Mesenchymal stem cell (in vitro differentiated cells and primary cell): ENCODE measurements at regions not wholly inside any gene's neighbourhood (a gene's known extent, or its start where the extent isn't known, plus 50 kb on each side); places are given as distances from the start of the nearest gene placed in this dataset.

Experiments
- DNase-seq: peaks from one replicate; pipeline ENCODE4 v3.0.0-alpha.2; 2013
- H2AFZ ChIP-seq: one replicate; pipeline ENCODE4 v1.6.1; 2013; ENCODE audit warnings: low read depth, mild to moderate bottlenecking, control low read depth, inconsistent platforms, low read length, moderate library complexity
- H2AK5ac ChIP-seq: 2 replicates; pipeline ENCODE4 v1.6.1; 2013; ENCODE audit warnings: low read length, moderate library complexity, mild to moderate bottlenecking, inconsistent platforms; ENCODE audit not compliant: severe bottlenecking
- H2BK120ac ChIP-seq: one replicate; pipeline ENCODE4 v1.6.1; 2013; ENCODE audit warnings: low read depth, mild to moderate bottlenecking, inconsistent platforms, low read length, moderate library complexity
- H2BK12ac ChIP-seq, 2 experiments: one replicate each; pipeline ENCODE4 v1.6.1; 2013; ENCODE audit warnings: inconsistent platforms in 2 of 2, low read length in 2 of 2, mild to moderate bottlenecking in 2 of 2, moderate library complexity in 2 of 2, control low read depth in 1 of 2
- H2BK15ac ChIP-seq: one replicate; pipeline ENCODE4 v1.6.1; 2013; ENCODE audit warnings: mild to moderate bottlenecking, low read depth, inconsistent platforms; ENCODE audit not compliant: poor library complexity, severe bottlenecking
- H2BK5ac ChIP-seq: 2 replicates; pipeline ENCODE4 v1.6.1; 2013; ENCODE audit warnings: low read depth, mild to moderate bottlenecking, low read length, control low read depth, inconsistent platforms; ENCODE audit not compliant: poor library complexity, severe bottlenecking
- H3K14ac ChIP-seq, 2 experiments: one replicate each; pipeline ENCODE4 v1.6.1; 2013; ENCODE audit warnings: inconsistent platforms in 2 of 2, low read length in 2 of 2, control low read depth in 1 of 2, mild to moderate bottlenecking in 1 of 2, moderate library complexity in 1 of 2
- H3K18ac ChIP-seq, 2 experiments: one replicate each; pipeline ENCODE4 v1.6.1; 2013; ENCODE audit warnings: inconsistent platforms in 2 of 2, low read length in 2 of 2, control low read depth in 1 of 2, low read depth in 1 of 2, mild to moderate bottlenecking in 1 of 2
- H3K23ac ChIP-seq, 2 experiments: one replicate each; pipeline ENCODE4 v1.6.1; 2013; ENCODE audit warnings: inconsistent platforms in 2 of 2, low read length in 2 of 2, mild to moderate bottlenecking in 2 of 2, moderate library complexity in 2 of 2, control low read depth in 1 of 2
- H3K27ac ChIP-seq: 2 replicates; pipeline ENCODE4 v1.5.1; 2013; ENCODE audit warnings: mild to moderate bottlenecking, moderate library complexity, low read length, control low read depth, inconsistent platforms; ENCODE audit not compliant: poor library complexity, severe bottlenecking
- H3K27me3 ChIP-seq, 2 experiments: 2 replicates each; pipeline versions ENCODE4 v1.6.1 to v1.7.0; 2013; ENCODE audit warnings: low read length in 2 of 2, mild to moderate bottlenecking in 2 of 2, moderate library complexity in 2 of 2, control low read depth in 1 of 2, inconsistent platforms in 1 of 2; ENCODE audit not compliant: control insufficient read depth in 1 of 2, insufficient read depth in 1 of 2
- H3K36me3 ChIP-seq, 2 experiments: 2 replicates each; pipeline versions ENCODE4 v1.6.1 to v1.7.0; 2013; ENCODE audit warnings: low read length in 2 of 2, control low read depth in 1 of 2, inconsistent platforms in 1 of 2, low read depth in 1 of 2, mild to moderate bottlenecking in 1 of 2; ENCODE audit not compliant: insufficient read depth in 2 of 2, control insufficient read depth in 1 of 2
- H3K4ac ChIP-seq, 2 experiments: one replicate each; pipeline ENCODE4 v1.6.1; 2013; ENCODE audit warnings: inconsistent platforms in 2 of 2, low read length in 2 of 2, mild to moderate bottlenecking in 2 of 2, moderate library complexity in 2 of 2, control low read depth in 1 of 2, low read depth in 1 of 2
- H3K4me1 ChIP-seq: 2 replicates; pipeline ENCODE4 v1.6.1; 2013; ENCODE audit warnings: low read depth, low read length, control low read depth; ENCODE audit not compliant: control insufficient read depth, insufficient read depth
- H3K4me2 ChIP-seq: 2 replicates; pipeline ENCODE4 v1.6.1; 2013; ENCODE audit warnings: low read length, mild to moderate bottlenecking, inconsistent platforms; ENCODE audit not compliant: poor library complexity, severe bottlenecking
- H3K4me3 ChIP-seq, 2 experiments: 2 replicates each; pipeline versions ENCODE4 v1.5.1 to v1.7.0; 2013; ENCODE audit warnings: low read length in 2 of 2, mild to moderate bottlenecking in 2 of 2, control low read depth in 1 of 2, low read depth in 1 of 2; ENCODE audit not compliant: insufficient read depth in 1 of 2
- H3K79me1 ChIP-seq: replicated peaks from 2 replicates; pipeline ENCODE4 v1.6.1; 2013; ENCODE audit warnings: mild to moderate bottlenecking, control low read depth, low read length, inconsistent platforms; ENCODE audit not compliant: poor library complexity, severe bottlenecking
- H3K9ac ChIP-seq: 2 replicates; pipeline ENCODE4 v1.7.0; 2013; ENCODE audit warnings: mild to moderate bottlenecking, low read length, moderate library complexity
- H3K9me3 ChIP-seq: 2 replicates; pipeline ENCODE4 v1.7.0; 2013; ENCODE audit warnings: mild to moderate bottlenecking, low read length; ENCODE audit not compliant: control insufficient read depth
- H4K8ac ChIP-seq: one replicate; pipeline ENCODE4 v1.6.1; 2013; ENCODE audit warnings: inconsistent platforms, mild to moderate bottlenecking, low read length, moderate library complexity
- H4K91ac ChIP-seq: one replicate; pipeline ENCODE4 v1.6.1; 2013; ENCODE audit warnings: mild to moderate bottlenecking, low read length, inconsistent platforms
- WGBS: methylation state at CpG from one replicate; pipeline ENCODE4 v1.1.7; 2013; ENCODE audit warnings: mixed read lengths; 5-methylcytosine and 5-hydroxymethylcytosine counted together

- Histone ChIP-seq H3K4me1 (no peaks in the 10 kb centered on the region), H3K18ac (no peak overlapping the region), H2AFZ (no peak overlapping the region), H4K8ac (no peak overlapping the region), H2BK5ac (no peak overlapping the region), H3K9me3 (peaks cover 30% of the 10 kb centered on the region), H3K4ac (no peak overlapping the region), H3K4me3 (no peak overlapping the region), H2BK120ac (no peak overlapping the region), H3K79me1 (no peaks in the 10 kb centered on the region), H3K4me2 (no peak overlapping the region), H3K36me3 (no peaks in the 10 kb centered on the region), H3K27me3 (no peaks in the 10 kb centered on the region), H3K14ac (no peak overlapping the region), H2AK5ac (no peak overlapping the region), H3K27ac (no peak overlapping the region), H3K23ac (no peak overlapping the region), H4K91ac (no peak overlapping the region), H2BK12ac (no peak overlapping the region), H2BK15ac (no peak overlapping the region), H3K9ac (no peak overlapping the region)
- DNase-seq: no peak
Measured at GRCh38 chr4:159649237-159649636, 546.4 kb downstream of the RAPGEF2 start.

GRCh38 chr4:159652871-159653270, 550.0 kb downstream of the RAPGEF2 start:
- Histone ChIP-seq H2BK12ac (no peak overlapping the region), H3K4me2 (no peak overlapping the region), H4K91ac (no peak overlapping the region), H3K9ac (no peak overlapping the region), H2BK5ac (no peak overlapping the region), H2AFZ (no peak overlapping the region), H3K79me1 (no peaks in the 10 kb centered on the region), H2AK5ac (no peak overlapping the region), H3K14ac (no peak overlapping the region), H3K4me1 (no peaks in the 10 kb centered on the region), H2BK120ac (no peak overlapping the region), H3K4ac (no peak overlapping the region), H4K8ac (no peak overlapping the region), H3K36me3 (no peaks in the 10 kb centered on the region), H3K27me3 (no peaks in the 10 kb centered on the region), H2BK15ac (no peak overlapping the region), H3K9me3 (peaks cover 28% of the 10 kb centered on the region), H3K23ac (no peak overlapping the region), H3K4me3 (no peak overlapping the region), H3K27ac (no peak overlapping the region), H3K18ac (no peak overlapping the region)
- WGBS: 55% methylated on average over 1 of the region's 1 CpG
- no peak for DNase-seq

- Histone ChIP-seq H3K4me2 (no peak overlapping the region), H3K4ac (no peak overlapping the region), H3K18ac (no peak overlapping the region), H3K9me3 (peaks cover 9% of the 10 kb centered on the region), H3K23ac (no peak overlapping the region), H2AK5ac (no peak overlapping the region), H2AFZ (no peak overlapping the region), H2BK120ac (no peak overlapping the region), H3K27ac (no peak overlapping the region), H4K91ac (no peak overlapping the region), H2BK15ac (no peak overlapping the region), H3K9ac (no peak overlapping the region), H2BK12ac (no peak overlapping the region), H3K4me3 (no peak overlapping the region), H3K14ac (no peak overlapping the region), H3K79me1 (no peaks in the 10 kb centered on the region), H3K27me3 (no peaks in the 10 kb centered on the region), H2BK5ac (no peak overlapping the region), H3K36me3 (no peaks in the 10 kb centered on the region), H3K4me1 (no peaks in the 10 kb centered on the region), H4K8ac (no peak overlapping the region)
- WGBS: 33% methylated on average over 1 of the region's 1 CpG
- DNase-seq: peak; percentile 46
Measured at GRCh38 chr4:159655547-159655946, 552.7 kb downstream of the RAPGEF2 start.

- no peaks in the 10 kb centered on the region for H3K36me3 ChIP-seq
- H4K8ac ChIP-seq: no peak overlapping the region
- no peak overlapping the region for H2BK12ac ChIP-seq
- H3K79me1 ChIP-seq: no peaks in the 10 kb centered on the region
- H3K27ac ChIP-seq: no peak overlapping the region
- no peak overlapping the region for H2BK15ac ChIP-seq
- no peak overlapping the region for H2AFZ ChIP-seq
- no peak overlapping the region for H3K4me3 ChIP-seq
- 82% methylated on average over 3 of the region's 4 CpGs for WGBS
- no peak overlapping the region for H3K4ac ChIP-seq
- no peak overlapping the region for H3K4me2 ChIP-seq
- no peak overlapping the region for H3K14ac ChIP-seq
- no peaks in the 10 kb centered on the region for H3K27me3 ChIP-seq
- no peak overlapping the region for H3K18ac ChIP-seq
- H2BK5ac ChIP-seq: no peak overlapping the region
- H2BK120ac ChIP-seq: no peak overlapping the region
- H2AK5ac ChIP-seq: no peak overlapping the region
- no peak overlapping the region for H3K23ac ChIP-seq
- no peak overlapping the region for H4K91ac ChIP-seq
- no peak for DNase-seq
- no peak overlapping the region for H3K9ac ChIP-seq
- H3K4me1 ChIP-seq: no peaks in the 10 kb centered on the region
- H3K9me3 ChIP-seq: peaks cover 4% of the 10 kb centered on the region
Measured at GRCh38 chr4:159669094-159669493, 566.2 kb downstream of the RAPGEF2 start.
